ENCODE measurements at regions not wholly inside any gene's neighbourhood (a gene's known extent, or its start where the extent isn't known, plus 50 kb on each side); places are given as distances from the start of the nearest gene placed in this dataset.

- Mint-ChIP-seq H3K27ac (no peak overlapping the region), H3K27me3 (ENCODE audit: insufficient read depth, low read depth) (peaks cover 2% of the 10 kb centered on the region), H3K9me3 (no peaks in the 10 kb centered on the region), H3K36me3 (no peaks in the 10 kb centered on the region), H3K4me3 (no peak overlapping the region), H3K4me1 (peaks cover 8% of the 10 kb centered on the region)
- Histone ChIP-seq H3F3A (ENCODE audit: low read depth) (no peaks in the 10 kb centered on the region), H3K4me1 (no peaks in the 10 kb centered on the region), H3K9me3 (ENCODE audit: low read depth) (no peaks in the 10 kb centered on the region), H3K4me3 (no peak overlapping the region), H3K79me2 (ENCODE audit: low read depth) (no peaks in the 10 kb centered on the region), H3K36me3 (no peaks in the 10 kb centered on the region), H3K27ac (no peak overlapping the region), H3K27me3 (no peaks in the 10 kb centered on the region), H4K20me1 (ENCODE audit: low read depth) (no peaks in the 10 kb centered on the region), H2AFZ (replicated peaks) (no peak overlapping the region), H3K4me2 (no peak overlapping the region), H3K9ac (no peak overlapping the region)
- no peak for DNase-seq (ENCODE audit: low spot score)
- TF ChIP-seq EZH2 (IDR thresholded peaks at IDR 0.05): no peak
- TF ChIP-seq CTCF (IDR thresholded peaks at IDR 0.05): no peak
- no peak for TF ChIP-seq EZH2phosphoT487 (IDR thresholded peaks at IDR 0.05)
These were observed 193.3 kb downstream of the RAMP3 start for GRCh38 chr7:45350896-45351295.

GRCh38 chr7:45358287-45358686, 200.7 kb downstream of the RAMP3 start:
- no peaks in the 10 kb centered on the region for H3K36me3 ChIP-seq
- Mint-ChIP-seq H3K27me3 (ENCODE audit: insufficient read depth, low read depth) (peaks cover 4% of the 10 kb centered on the region), H3K4me1 (no peaks in the 10 kb centered on the region), H3K9me3 (no peaks in the 10 kb centered on the region), H3K4me3 (no peak overlapping the region), H3K27ac (no peak overlapping the region), H3K36me3 (no peaks in the 10 kb centered on the region)
- no peak overlapping the region for H2AFZ ChIP-seq (replicated peaks)
- no peaks in the 10 kb centered on the region for H3K9me3 ChIP-seq (ENCODE audit: low read depth)
- no peak overlapping the region for H3K4me2 ChIP-seq
- H4K20me1 ChIP-seq (ENCODE audit: low read depth): no peaks in the 10 kb centered on the region
- TF ChIP-seq EZH2phosphoT487 (IDR thresholded peaks at IDR 0.05) (no peak), EZH2 (IDR thresholded peaks at IDR 0.05) (no peak), CTCF (IDR thresholded peaks at IDR 0.05) (no peak)
- no peak overlapping the region for H3K27ac ChIP-seq
- H3K9ac ChIP-seq: no peak overlapping the region
- H3K4me1 ChIP-seq: no peaks in the 10 kb centered on the region
- H3K4me3 ChIP-seq: no peak overlapping the region
- no peak for DNase-seq (ENCODE audit: low spot score)
- no peaks in the 10 kb centered on the region for H3K27me3 ChIP-seq
- H3F3A ChIP-seq (ENCODE audit: low read depth): no peaks in the 10 kb centered on the region
- no peaks in the 10 kb centered on the region for H3K79me2 ChIP-seq (ENCODE audit: low read depth)

GRCh38 chr7:45359250-45359649, 201.7 kb downstream of the RAMP3 start:
- Mint-ChIP-seq H3K36me3 (no peaks in the 10 kb centered on the region), H3K4me3 (no peak overlapping the region), H3K27ac (no peak overlapping the region), H3K4me1 (no peaks in the 10 kb centered on the region), H3K27me3 (ENCODE audit: insufficient read depth, low read depth) (peaks cover 4% of the 10 kb centered on the region), H3K9me3 (no peaks in the 10 kb centered on the region)
- H3K4me3 ChIP-seq: no peak overlapping the region
- no peaks in the 10 kb centered on the region for H3F3A ChIP-seq (ENCODE audit: low read depth)
- H3K27ac ChIP-seq: no peak overlapping the region
- H3K27me3 ChIP-seq: no peaks in the 10 kb centered on the region
- TF ChIP-seq EZH2 (IDR thresholded peaks at IDR 0.05) (no peak), CTCF (IDR thresholded peaks at IDR 0.05) (no peak), EZH2phosphoT487 (IDR thresholded peaks at IDR 0.05) (no peak)
- no peaks in the 10 kb centered on the region for H3K9me3 ChIP-seq (ENCODE audit: low read depth)
- H2AFZ ChIP-seq (replicated peaks): no peak overlapping the region
- H3K4me2 ChIP-seq: no peak overlapping the region
- H3K79me2 ChIP-seq (ENCODE audit: low read depth): no peaks in the 10 kb centered on the region
- no peaks in the 10 kb centered on the region for H4K20me1 ChIP-seq (ENCODE audit: low read depth)
- no peak overlapping the region for H3K9ac ChIP-seq
- no peaks in the 10 kb centered on the region for H3K36me3 ChIP-seq
- DNase-seq (ENCODE audit: low spot score): no peak
- H3K4me1 ChIP-seq: no peaks in the 10 kb centered on the region

GRCh38 chr7:45359776-45360175, 202.2 kb downstream of the RAMP3 start:
- Mint-ChIP-seq H3K27ac (no peak overlapping the region), H3K4me1 (no peaks in the 10 kb centered on the region), H3K36me3 (no peaks in the 10 kb centered on the region), H3K9me3 (no peaks in the 10 kb centered on the region), H3K27me3 (ENCODE audit: insufficient read depth, low read depth) (peaks cover 4% of the 10 kb centered on the region), H3K4me3 (no peak overlapping the region)
- Histone ChIP-seq H3K27me3 (no peaks in the 10 kb centered on the region), H3K4me1 (no peaks in the 10 kb centered on the region), H3K79me2 (ENCODE audit: low read depth) (no peaks in the 10 kb centered on the region), H3K4me2 (no peak overlapping the region), H3K36me3 (no peaks in the 10 kb centered on the region), H3K4me3 (no peak overlapping the region), H3K9ac (no peak overlapping the region), H3K9me3 (ENCODE audit: low read depth) (no peaks in the 10 kb centered on the region), H2AFZ (replicated peaks) (no peak overlapping the region), H4K20me1 (ENCODE audit: low read depth) (no peaks in the 10 kb centered on the region), H3K27ac (no peak overlapping the region), H3F3A (ENCODE audit: low read depth) (no peaks in the 10 kb centered on the region)
- DNase-seq (ENCODE audit: low spot score): no peak
- TF ChIP-seq CTCF (IDR thresholded peaks at IDR 0.05) (no peak), EZH2 (IDR thresholded peaks at IDR 0.05) (no peak)

Measured in neural progenitor cell (in vitro differentiated cells).